ENCODE measurements at regions not wholly inside any gene's neighbourhood (a gene's known extent, or its start where the extent isn't known, plus 50 kb on each side); places are given as distances from the start of the nearest gene placed in this dataset.

DNA sequence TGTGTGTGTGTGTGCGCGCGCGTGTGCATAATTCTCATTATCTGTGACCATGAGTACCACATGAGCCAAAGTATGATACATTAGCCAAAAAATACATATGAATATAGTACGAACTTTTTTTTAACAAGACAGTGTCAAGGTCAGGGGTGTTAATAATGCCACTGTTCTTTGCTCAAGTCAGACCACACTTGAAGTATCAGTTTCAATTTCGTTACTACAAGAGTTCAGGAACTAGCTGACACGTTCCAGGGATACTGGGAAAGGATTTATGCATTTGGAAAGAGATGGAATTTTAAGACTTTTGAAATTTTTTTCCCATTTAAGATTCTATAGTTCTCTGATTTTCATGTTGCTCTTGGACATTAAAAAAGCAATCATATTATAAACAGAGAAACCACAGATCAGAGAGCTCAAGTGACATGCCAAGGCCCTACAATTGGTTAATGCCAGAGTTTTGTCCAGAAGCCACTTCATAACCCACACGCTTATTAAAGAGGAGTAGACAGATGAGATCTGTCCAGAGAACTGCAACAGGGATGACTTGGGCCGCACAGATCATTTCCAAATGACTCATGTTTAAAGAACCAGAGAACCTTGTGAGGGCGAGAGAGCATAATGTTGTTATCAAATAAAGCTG, 718.8 kb upstream of the SGCG start:
- Histone ChIP-seq H3K27me3 (no peaks in the 10 kb centered on the region), H3K36me3 (ENCODE audit: low read depth, missing control alignments) (no peaks in the 10 kb centered on the region), H3K9me3 (no peaks in the 10 kb centered on the region), H3K4me3 (no peak overlapping the region), H3K4me1 (no peaks in the 10 kb centered on the region), H3K27ac (no peak overlapping the region)
- WGBS, 2 donors = 39 to 46% methylated on average over 10 of the region's 10 CpGs
- no peak for DNase-seq
- intact Hi-C loops (cut with DNase I; ENCODE audit: low total_unique reads) = no loop called here
- TF ChIP-seq POLR2A (IDR thresholded peaks at IDR 0.05) = no peak
- TF ChIP-seq, protein P1, sequence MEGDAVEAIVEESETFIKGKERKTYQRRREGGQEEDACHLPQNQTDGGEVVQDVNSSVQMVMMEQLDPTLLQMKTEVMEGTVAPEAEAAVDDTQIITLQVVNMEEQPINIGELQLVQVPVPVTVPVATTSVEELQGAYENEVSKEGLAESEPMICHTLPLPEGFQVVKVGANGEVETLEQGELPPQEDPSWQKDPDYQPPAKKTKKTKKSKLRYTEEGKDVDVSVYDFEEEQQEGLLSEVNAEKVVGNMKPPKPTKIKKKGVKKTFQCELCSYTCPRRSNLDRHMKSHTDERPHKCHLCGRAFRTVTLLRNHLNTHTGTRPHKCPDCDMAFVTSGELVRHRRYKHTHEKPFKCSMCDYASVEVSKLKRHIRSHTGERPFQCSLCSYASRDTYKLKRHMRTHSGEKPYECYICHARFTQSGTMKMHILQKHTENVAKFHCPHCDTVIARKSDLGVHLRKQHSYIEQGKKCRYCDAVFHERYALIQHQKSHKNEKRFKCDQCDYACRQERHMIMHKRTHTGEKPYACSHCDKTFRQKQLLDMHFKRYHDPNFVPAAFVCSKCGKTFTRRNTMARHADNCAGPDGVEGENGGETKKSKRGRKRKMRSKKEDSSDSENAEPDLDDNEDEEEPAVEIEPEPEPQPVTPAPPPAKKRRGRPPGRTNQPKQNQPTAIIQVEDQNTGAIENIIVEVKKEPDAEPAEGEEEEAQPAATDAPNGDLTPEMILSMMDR (IDR thresholded peaks at IDR 0.05) = no peak

DNA sequence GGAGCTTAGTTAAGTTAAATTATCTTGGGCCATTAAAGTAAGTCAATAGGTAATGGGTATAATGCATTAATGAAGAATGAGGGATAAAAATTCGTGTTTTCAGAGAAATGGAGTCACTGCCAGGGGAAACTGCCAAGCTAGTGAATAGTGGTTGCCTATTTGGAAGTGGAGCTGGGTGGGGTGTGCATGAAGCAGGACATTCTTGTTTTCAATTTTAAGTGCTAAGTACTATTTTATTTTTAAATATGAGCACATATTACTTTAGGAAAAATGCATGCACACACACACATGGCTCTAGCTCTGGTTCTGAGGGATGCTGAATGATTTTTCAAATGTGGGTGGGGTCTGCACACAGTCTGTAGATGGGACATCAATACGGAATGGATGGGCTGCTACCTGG, 717.7 kb upstream of the SGCG start:
- H3K27ac ChIP-seq = no peak overlapping the region
- no peaks in the 10 kb centered on the region for H3K27me3 ChIP-seq
- no peaks in the 10 kb centered on the region for H3K9me3 ChIP-seq
- no peak overlapping the region for H3K4me3 ChIP-seq
- no peaks in the 10 kb centered on the region for H3K36me3 ChIP-seq (ENCODE audit: low read depth, missing control alignments)
- intact Hi-C loops (cut with DNase I; ENCODE audit: low total_unique reads) = no loop called here
- no peak for TF ChIP-seq POLR2A (IDR thresholded peaks at IDR 0.05)
- TF ChIP-seq, protein P1 (IDR thresholded peaks at IDR 0.05) = no peak
- H3K4me1 ChIP-seq = peaks cover 5% of the 10 kb centered on the region
- 66 to 80% methylated on average over 2 of the region's 2 CpGs for WGBS, 2 donors
- DNase-seq = no peak

DNA sequence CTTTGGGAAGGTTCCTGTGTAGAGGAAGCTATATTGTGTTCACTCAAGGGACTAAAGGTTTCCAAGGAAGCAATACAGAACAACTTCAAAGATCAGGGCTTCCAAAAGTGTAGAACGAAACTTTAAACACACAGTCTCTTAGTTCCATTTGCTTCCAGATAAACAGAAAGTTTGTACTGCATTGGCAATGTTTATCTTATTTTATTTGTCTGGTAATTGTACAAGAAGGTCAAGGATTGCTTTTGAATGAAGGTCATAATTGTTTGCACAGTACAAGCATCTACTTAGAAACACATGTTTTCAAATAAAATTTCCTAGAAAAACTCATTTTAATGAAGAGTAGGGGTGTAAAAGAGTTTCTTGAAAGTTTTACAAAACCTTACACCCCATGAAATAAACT, 712.7 kb upstream of the SGCG start:
- H3K9me3 ChIP-seq = no peaks in the 10 kb centered on the region
- no peak for DNase-seq
- H3K27me3 ChIP-seq = no peaks in the 10 kb centered on the region
- no peak overlapping the region for H3K4me3 ChIP-seq
- H3K4me1 ChIP-seq = peaks cover 6% of the 10 kb centered on the region
- intact Hi-C loops (cut with DNase I; ENCODE audit: low total_unique reads) = no loop called here
- TF ChIP-seq POLR2A (IDR thresholded peaks at IDR 0.05) = no peak
- TF ChIP-seq, protein P1 (IDR thresholded peaks at IDR 0.05) = no peak
- 13 to 31% methylated on average over 1 of the region's 1 CpG for WGBS, 2 donors
- H3K36me3 ChIP-seq (ENCODE audit: low read depth, missing control alignments) = no peaks in the 10 kb centered on the region
- H3K27ac ChIP-seq = no peak overlapping the region

DNA sequence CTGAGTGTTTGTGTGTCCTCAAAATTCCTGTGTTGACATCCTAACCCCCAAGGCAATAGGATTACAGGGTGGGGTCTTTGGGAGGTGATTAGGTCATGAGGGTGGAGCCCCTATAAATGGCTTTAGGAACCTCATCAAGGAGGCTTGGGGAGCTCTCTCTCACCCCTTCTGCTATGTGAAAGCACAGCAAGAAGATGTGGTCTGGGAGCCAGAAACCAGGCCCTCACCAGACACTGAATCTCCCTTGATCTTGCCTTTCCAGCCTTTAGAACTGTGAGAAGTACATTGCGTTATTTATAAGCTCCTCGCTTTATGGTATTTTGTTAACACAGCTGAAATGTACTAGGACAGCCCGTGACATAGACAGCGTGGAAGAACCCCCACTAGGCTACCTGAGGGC, 712.0 kb upstream of the SGCG start:
- WGBS, 2 donors = 50 to 56% methylated on average over 4 of the region's 4 CpGs
- Histone ChIP-seq H3K9me3 (no peaks in the 10 kb centered on the region), H3K27me3 (no peaks in the 10 kb centered on the region), H3K36me3 (ENCODE audit: low read depth, missing control alignments) (no peaks in the 10 kb centered on the region), H3K4me1 (peaks cover 6% of the 10 kb centered on the region), H3K4me3 (no peak overlapping the region), H3K27ac (no peak overlapping the region)
- no peak for DNase-seq
- no peak for TF ChIP-seq POLR2A (IDR thresholded peaks at IDR 0.05)
- TF ChIP-seq, protein P1 (IDR thresholded peaks at IDR 0.05) = no peak
- intact Hi-C loops (cut with DNase I; ENCODE audit: low total_unique reads) = no loop called here

DNA sequence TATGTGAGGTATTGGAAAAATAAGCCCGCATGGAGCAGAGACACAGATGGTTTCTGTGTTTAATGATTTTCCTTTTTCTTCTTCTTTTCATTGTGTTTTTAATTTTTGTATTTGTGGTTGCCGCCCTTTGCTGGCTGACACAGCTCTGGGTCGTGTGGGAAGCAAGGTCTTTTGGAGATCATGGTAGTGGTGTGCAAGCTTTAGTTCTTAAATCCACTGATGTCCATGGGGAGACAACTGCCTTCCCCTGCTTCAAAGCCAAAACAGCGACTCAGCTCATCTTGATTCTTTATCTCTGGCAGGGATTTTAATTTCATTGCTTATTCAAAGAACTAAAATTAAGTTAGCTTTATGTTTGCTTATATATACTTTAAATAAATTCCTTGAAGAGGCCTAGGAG, 711.3 kb upstream of the SGCG start:
- TF ChIP-seq, protein P1 (IDR thresholded peaks at IDR 0.05) = no peak
- TF ChIP-seq POLR2A (IDR thresholded peaks at IDR 0.05) = no peak
- intact Hi-C loops (cut with DNase I; ENCODE audit: low total_unique reads) = no loop called here
- WGBS, 2 donors = 45 to 48% methylated on average over 4 of the region's 4 CpGs
- no peaks in the 10 kb centered on the region for H3K36me3 ChIP-seq (ENCODE audit: low read depth, missing control alignments)
- DNase-seq = no peak
- no peak overlapping the region for H3K27ac ChIP-seq
- no peaks in the 10 kb centered on the region for H3K27me3 ChIP-seq
- H3K4me3 ChIP-seq = no peak overlapping the region
- H3K4me1 ChIP-seq = peaks cover 6% of the 10 kb centered on the region
- H3K9me3 ChIP-seq = no peaks in the 10 kb centered on the region

Data from testis (tissue), 2 donors.